IMR-90 (cell line): ENCODE measurements at regions not wholly inside any gene's neighbourhood (a gene's known extent, or its start where the extent isn't known, plus 50 kb on each side); places are given as distances from the start of the nearest gene placed in this dataset.

ENCODE experiments used
- ATAC-seq: fragments of 200-7000 bp; cut with Tn5 transposase; 2 replicates; pipeline ENCODE4 v1.9.1; 2020; ENCODE audit warnings: low read depth, mild to moderate bottlenecking, moderate library complexity
- BruUV-seq: library from RNA; stranded (reverse); fragments of 400-500 nt; replicated peaks from 2 replicates; lab custom pipeline; 2021; lab: Mats Ljungman, UMichigan
- CTCF ChIA-PET: fragments of 300-600 bp; formaldehyde crosslinking; extraction: SDS; loops from one replicate; lab custom pipeline; 2021; ENCODE audit warnings: antibody characterized with exemption; lab: Yijun Ruan, JAX
- POLR2A ChIA-PET: fragments of 300-600 bp; sonication (Branson Sonifier 250); formaldehyde crosslinking; loops from one replicate; lab custom pipeline; 2022; ENCODE audit warnings: antibody characterized with exemption; ENCODE audit not compliant: unreplicated experiment; lab: Charles Lee
- DNase-seq: peaks from one replicate; pipeline ENCODE4 v3.0.0; 2013
- H2AFZ ChIP-seq: replicated peaks from 2 replicates; pipeline ENCODE3; 2013; ENCODE audit warnings: low read length, mild to moderate bottlenecking; ENCODE audit not compliant: poor library complexity
- H2AK5ac ChIP-seq: 2 replicates; pipeline ENCODE4 v1.6.1; 2013; ENCODE audit warnings: low read depth, low read length, inconsistent platforms
- H2AK9ac ChIP-seq: replicated peaks from 2 replicates; pipeline ENCODE3; 2013; ENCODE audit warnings: mild to moderate bottlenecking, low read depth, low read length, moderate library complexity; ENCODE audit not compliant: poor library complexity
- H2BK120ac ChIP-seq: 2 replicates; pipeline ENCODE4 v1.6.1; 2013; ENCODE audit warnings: low read depth, low read length, inconsistent platforms
- H2BK15ac ChIP-seq: 3 replicates; pipeline ENCODE4 v1.6.1; 2013; ENCODE audit warnings: low read depth, low read length, inconsistent platforms
- H2BK20ac ChIP-seq: 2 replicates; pipeline ENCODE4 v1.6.1; 2013; ENCODE audit warnings: low read depth, mild to moderate bottlenecking, inconsistent platforms, low read length, moderate library complexity
- H2BK5ac ChIP-seq: 2 replicates; pipeline ENCODE4 v1.6.1; 2013; ENCODE audit warnings: mild to moderate bottlenecking, low read depth, low read length, inconsistent platforms; ENCODE audit not compliant: poor library complexity, severe bottlenecking
- H3K14ac ChIP-seq: replicated peaks from 2 replicates; pipeline ENCODE4 v1.6.1; 2013; ENCODE audit warnings: low read depth, low read length, inconsistent platforms
- H3K18ac ChIP-seq: 2 replicates; pipeline ENCODE4 v1.6.1; 2013; ENCODE audit warnings: low read depth, low read length, control low read depth
- H3K23ac ChIP-seq: 2 replicates; pipeline ENCODE4 v1.6.1; 2013; ENCODE audit warnings: low read depth, low read length, inconsistent platforms
- H3K27ac ChIP-seq: 2 replicates; pipeline ENCODE4 v1.5.1; 2013; ENCODE audit warnings: mild to moderate bottlenecking, control low read depth, low read length; ENCODE audit not compliant: insufficient read depth
- H3K27me3 ChIP-seq: 2 replicates; pipeline ENCODE4 v1.6.1; 2013; ENCODE audit warnings: low read length; ENCODE audit not compliant: control insufficient read depth, insufficient read depth
- H3K36me3 ChIP-seq: 2 replicates; pipeline ENCODE4 v1.6.1; 2013; ENCODE audit warnings: low read length, mixed read lengths; ENCODE audit not compliant: control insufficient read depth, insufficient read depth
- H3K4ac ChIP-seq: 2 replicates; pipeline ENCODE4 v1.6.1; 2013; ENCODE audit warnings: low read depth, low read length, inconsistent platforms
- H3K4me1 ChIP-seq: 2 replicates; pipeline ENCODE4 v1.6.1; 2013; ENCODE audit warnings: low read length, mixed read lengths; ENCODE audit not compliant: control insufficient read depth, insufficient read depth
- H3K4me2 ChIP-seq: 2 replicates; pipeline ENCODE4 v1.6.1; 2013; ENCODE audit warnings: low read depth, mild to moderate bottlenecking, control low read depth, low read length, moderate library complexity
- H3K4me3 ChIP-seq: 2 replicates; pipeline ENCODE4 v1.5.1; 2013; ENCODE audit warnings: low read depth, mild to moderate bottlenecking, control low read depth, low read length, moderate library complexity; ENCODE audit not compliant: insufficient read depth
- H3K56ac ChIP-seq: 2 replicates; pipeline ENCODE4 v1.6.1; 2013; ENCODE audit warnings: low read length, inconsistent platforms; ENCODE audit not compliant: insufficient read depth; ENCODE audit errors: extremely low read depth
- H3K79me1 ChIP-seq, 2 experiments: 2 replicates each; pipeline ENCODE4 v1.6.1; 2013; ENCODE audit warnings: low read length in 2 of 2, inconsistent platforms in 1 of 2, low read depth in 1 of 2
- H3K9ac ChIP-seq: 2 replicates; pipeline ENCODE4 v1.6.1; 2013; ENCODE audit warnings: low read depth, low read length, control low read depth
- H3K9me1 ChIP-seq: 2 replicates; pipeline ENCODE4 v1.6.1; 2013; ENCODE audit warnings: low read length, inconsistent platforms; ENCODE audit not compliant: insufficient read depth
- H3K9me3 ChIP-seq: 2 replicates; pipeline ENCODE4 v1.6.1; 2013; ENCODE audit warnings: low read length; ENCODE audit not compliant: control insufficient read depth, insufficient read depth
- H4K20me1 ChIP-seq: 2 replicates; pipeline ENCODE4 v1.6.1; 2013; ENCODE audit warnings: low read length, inconsistent platforms; ENCODE audit not compliant: insufficient read depth
- H4K5ac ChIP-seq: 2 replicates; pipeline ENCODE4 v1.6.1; 2013; ENCODE audit warnings: mild to moderate bottlenecking, low read depth, low read length, control low read depth
- H4K8ac ChIP-seq, 2 experiments: 2 replicates each; pipeline ENCODE4 v1.6.1; 2013; ENCODE audit warnings: low read depth in 2 of 2, low read length in 2 of 2, control low read depth in 1 of 2, inconsistent platforms in 1 of 2
- H4K91ac ChIP-seq: 2 replicates; pipeline ENCODE4 v1.6.1; 2013; ENCODE audit warnings: low read depth, low read length, inconsistent platforms; ENCODE audit not compliant: insufficient read depth
- BHLHE40 ChIP-seq: fragments of 150-350 bp; IDR thresholded peaks from 2 replicates; pipeline ENCODE4 v1.6.1; 2016; ENCODE audit warnings: mild to moderate bottlenecking, low read depth, low read length
- CEBPB ChIP-seq: IDR thresholded peaks from 2 replicates; pipeline ENCODE4 v1.6.1; 2012; ENCODE audit warnings: low read depth, low read length, improper control_type of control experiment
- CHD1 ChIP-seq: IDR thresholded peaks from 2 replicates; pipeline ENCODE4 v1.6.1; 2012; ENCODE audit warnings: low read depth, low read length, improper control_type of control experiment
- FOS ChIP-seq: fragments of 150-350 bp; IDR thresholded peaks from 2 replicates; pipeline ENCODE4 v1.6.1; 2016; ENCODE audit warnings: low read depth, low read length
- MAFK ChIP-seq: IDR thresholded peaks from 2 replicates; pipeline ENCODE4 v1.6.1; 2012; ENCODE audit warnings: low read depth, low read length, improper control_type of control experiment
- MAZ ChIP-seq: IDR thresholded peaks from 2 replicates; pipeline ENCODE4 v1.6.1; 2012; ENCODE audit warnings: low read depth, mild to moderate bottlenecking, low read length, improper control_type of control experiment, moderate library complexity, borderline replicate concordance
- MXI1 ChIP-seq: IDR thresholded peaks from 2 replicates; pipeline ENCODE4 v1.6.1; 2012; ENCODE audit warnings: low read depth, mild to moderate bottlenecking, low read length, moderate library complexity, borderline replicate concordance
- NFE2L2 ChIP-seq: fragments of 150-350 bp; IDR thresholded peaks from 2 replicates; pipeline ENCODE4 v1.6.1; 2016; ENCODE audit warnings: low read depth, mild to moderate bottlenecking, low read length
- POLR2A ChIP-seq: IDR thresholded peaks from 2 replicates; pipeline ENCODE4 v1.6.1; 2012; ENCODE audit warnings: mild to moderate bottlenecking, low read depth, low read length
- RAD21 ChIP-seq: IDR thresholded peaks from 2 replicates; pipeline ENCODE4 v1.6.1; 2012; ENCODE audit warnings: low read length, improper control_type of control experiment
- RCOR1 ChIP-seq: IDR thresholded peaks from 2 replicates; pipeline ENCODE4 v1.6.1; 2012; ENCODE audit warnings: mild to moderate bottlenecking, low read length, improper control_type of control experiment; ENCODE audit not compliant: insufficient replicate concordance
- RFX5 ChIP-seq: IDR thresholded peaks from 2 replicates; pipeline ENCODE4 v1.8.0; 2012; ENCODE audit warnings: low read depth, mild to moderate bottlenecking, low read length, moderate library complexity
- SMC3 ChIP-seq: fragments of 150-350 bp; IDR thresholded peaks from 2 replicates; pipeline ENCODE4 v1.6.1; 2016; ENCODE audit warnings: low read depth, mild to moderate bottlenecking, antibody characterized with exemption, low read length, moderate library complexity
- WGBS, 2 experiments: methylation state at CpG; one replicate each; pipeline versions ENCODE4 v1.1.5 to v1.1.7; 2013; ENCODE audit warnings: missing lambda C conversion rate in 2 of 2; ENCODE audit not compliant: insufficient read length in 1 of 2; ENCODE audit errors: extremely low coverage in 2 of 2; 5-methylcytosine and 5-hydroxymethylcytosine counted together
- dilution Hi-C: fragments of 300-500 bp; cut with HindIII; formaldehyde crosslinking; loops from one replicate; pipeline ENCODE4 v1.14.3; 2018; ENCODE audit warnings: low sequenced_read_pairs; ENCODE audit not compliant: unreplicated experiment
- in situ Hi-C: fragments of 300-500 bp; cut with MboI; formaldehyde crosslinking; loops from 3 replicates; pipeline ENCODE4 v1.14.3; 2019; ENCODE audit warnings: low sequenced_read_pairs, inconsistent platforms, mixed read lengths
- intact Hi-C: fragments of 100-400 bp; cut with micrococcal nuclease; formaldehyde crosslinking; loops from 2 replicates; pipeline ENCODE4 v1.10.0; 2022
- TF ChIP-seq, protein P1 (sequence below): fragments of 150-350 bp; IDR thresholded peaks from 2 replicates; pipeline ENCODE4 v1.6.1; 2016; ENCODE audit warnings: low read depth, mild to moderate bottlenecking, low read length, moderate library complexity, borderline replicate concordance
- TF ChIP-seq, protein P2 (sequence below): fragments of 150-350 bp; IDR thresholded peaks from 2 replicates; pipeline ENCODE4 v1.6.1; 2017; ENCODE audit warnings: mild to moderate bottlenecking, antibody characterized with exemption, low read length, low read depth
- TF ChIP-seq, protein P3 (sequence below): conservative IDR thresholded peaks from 2 replicates; pipeline ENCODE4 v1.5.1; 2012; ENCODE audit warnings: mild to moderate bottlenecking, low read depth, low read length, improper control_type of control experiment

DNA sequence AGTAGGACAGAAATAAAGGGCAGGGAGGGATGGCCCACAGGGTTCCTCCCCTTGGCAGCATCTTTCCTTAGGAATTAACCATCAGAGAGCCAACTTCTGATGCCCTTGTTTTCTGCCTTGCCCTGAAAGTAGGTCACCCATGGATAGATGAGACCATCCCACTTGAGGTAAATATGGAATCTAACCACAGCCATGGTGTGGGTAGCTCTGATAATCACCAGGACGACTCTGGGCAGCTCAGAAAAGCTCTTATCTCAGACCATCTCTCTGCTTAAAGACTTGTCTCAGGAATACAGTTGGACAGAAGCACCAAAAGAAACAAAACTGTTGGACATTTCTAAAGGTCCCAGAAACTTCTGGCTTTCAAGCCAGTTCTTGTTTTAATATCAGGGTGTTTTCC lies 101.4 kb upstream of the CELF4 start:
- Histone ChIP-seq H3K27ac (no peak overlapping the region), H2BK120ac (no peak overlapping the region), H2BK20ac (no peak overlapping the region), H3K4me3 (no peak overlapping the region), H3K9ac (no peak overlapping the region), H4K20me1 (no peaks in the 10 kb centered on the region), H3K18ac (no peak overlapping the region), H3K56ac (no peak overlapping the region), H3K4me2 (no peak overlapping the region), H3K79me1 (no peaks in the 10 kb centered on the region), H3K9me1 (no peaks in the 10 kb centered on the region), H3K4me1 (no peaks in the 10 kb centered on the region), H4K91ac (no peak overlapping the region), H3K27me3 (no peaks in the 10 kb centered on the region), H3K36me3 (no peaks in the 10 kb centered on the region), H2AFZ (no peak overlapping the region), H3K9me3 (peaks cover 36% of the 10 kb centered on the region), H2BK5ac (no peak overlapping the region), H3K23ac (no peak overlapping the region), H4K8ac (no peak overlapping the region), H2AK5ac (no peak overlapping the region), H2AK9ac (no peak overlapping the region), H3K14ac (no peak overlapping the region), H2BK15ac (no peak overlapping the region), H3K4ac (no peak overlapping the region), H4K5ac (no peak overlapping the region)
- no CpG with 5 or more reads among the region's 1 CpG for WGBS, 2 experiments
- DNase-seq (no peak), ATAC-seq (no peak)
- CTCF ChIA-PET = no interaction called here
- no TSS peak for BruUV-seq
- in situ Hi-C loops (no loop called here), intact Hi-C loops (no loop called here), dilution Hi-C loops (no loop called here)
- TF ChIP-seq RFX5 = no peak
- no peak for TF ChIP-seq MAFK
- no peak for TF ChIP-seq BHLHE40
- no peak for TF ChIP-seq SMC3
- TF ChIP-seq, protein P1, sequence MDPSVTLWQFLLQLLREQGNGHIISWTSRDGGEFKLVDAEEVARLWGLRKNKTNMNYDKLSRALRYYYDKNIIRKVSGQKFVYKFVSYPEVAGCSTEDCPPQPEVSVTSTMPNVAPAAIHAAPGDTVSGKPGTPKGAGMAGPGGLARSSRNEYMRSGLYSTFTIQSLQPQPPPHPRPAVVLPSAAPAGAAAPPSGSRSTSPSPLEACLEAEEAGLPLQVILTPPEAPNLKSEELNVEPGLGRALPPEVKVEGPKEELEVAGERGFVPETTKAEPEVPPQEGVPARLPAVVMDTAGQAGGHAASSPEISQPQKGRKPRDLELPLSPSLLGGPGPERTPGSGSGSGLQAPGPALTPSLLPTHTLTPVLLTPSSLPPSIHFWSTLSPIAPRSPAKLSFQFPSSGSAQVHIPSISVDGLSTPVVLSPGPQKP = no peak
- TF ChIP-seq, protein P2, sequence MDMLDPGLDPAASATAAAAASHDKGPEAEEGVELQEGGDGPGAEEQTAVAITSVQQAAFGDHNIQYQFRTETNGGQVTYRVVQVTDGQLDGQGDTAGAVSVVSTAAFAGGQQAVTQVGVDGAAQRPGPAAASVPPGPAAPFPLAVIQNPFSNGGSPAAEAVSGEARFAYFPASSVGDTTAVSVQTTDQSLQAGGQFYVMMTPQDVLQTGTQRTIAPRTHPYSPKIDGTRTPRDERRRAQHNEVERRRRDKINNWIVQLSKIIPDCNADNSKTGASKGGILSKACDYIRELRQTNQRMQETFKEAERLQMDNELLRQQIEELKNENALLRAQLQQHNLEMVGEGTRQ = no peak
- no peak for TF ChIP-seq RCOR1
- TF ChIP-seq CEBPB = no peak
- no peak for TF ChIP-seq MAZ
- TF ChIP-seq CHD1 = no peak
- no peak for TF ChIP-seq POLR2A
- TF ChIP-seq, protein P3, sequence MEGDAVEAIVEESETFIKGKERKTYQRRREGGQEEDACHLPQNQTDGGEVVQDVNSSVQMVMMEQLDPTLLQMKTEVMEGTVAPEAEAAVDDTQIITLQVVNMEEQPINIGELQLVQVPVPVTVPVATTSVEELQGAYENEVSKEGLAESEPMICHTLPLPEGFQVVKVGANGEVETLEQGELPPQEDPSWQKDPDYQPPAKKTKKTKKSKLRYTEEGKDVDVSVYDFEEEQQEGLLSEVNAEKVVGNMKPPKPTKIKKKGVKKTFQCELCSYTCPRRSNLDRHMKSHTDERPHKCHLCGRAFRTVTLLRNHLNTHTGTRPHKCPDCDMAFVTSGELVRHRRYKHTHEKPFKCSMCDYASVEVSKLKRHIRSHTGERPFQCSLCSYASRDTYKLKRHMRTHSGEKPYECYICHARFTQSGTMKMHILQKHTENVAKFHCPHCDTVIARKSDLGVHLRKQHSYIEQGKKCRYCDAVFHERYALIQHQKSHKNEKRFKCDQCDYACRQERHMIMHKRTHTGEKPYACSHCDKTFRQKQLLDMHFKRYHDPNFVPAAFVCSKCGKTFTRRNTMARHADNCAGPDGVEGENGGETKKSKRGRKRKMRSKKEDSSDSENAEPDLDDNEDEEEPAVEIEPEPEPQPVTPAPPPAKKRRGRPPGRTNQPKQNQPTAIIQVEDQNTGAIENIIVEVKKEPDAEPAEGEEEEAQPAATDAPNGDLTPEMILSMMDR = no peak
- no peak for TF ChIP-seq NFE2L2
- no peak for TF ChIP-seq MXI1
- no peak for TF ChIP-seq FOS
- TF ChIP-seq RAD21 = no peak
- POLR2A ChIA-PET = no interaction called here
